Activated T-cell treated with anti-CD3 and anti-CD28 coated beads, Interleukin-2, amount 50 U/mL, for 72 hours (primary cell): ENCODE measurements at regions not wholly inside any gene's neighbourhood (a gene's known extent, or its start where the extent isn't known, plus 50 kb on each side); places are given as distances from the start of the nearest gene placed in this dataset.
"Not testable (repeated sequence)": the region's sequence is repeated elsewhere in the genome, so short reads cannot be mapped to it uniquely, and the experiment has no call there.

ENCODE experiments used
- ATAC-seq, 2 donors: fragments of 150-1000 bp; cut with Tn5 transposase; replicated peaks in 1 of 2; 2 replicates each; pipeline ENCODE4 v1.10.0; 2021; ENCODE audit warnings: moderate library complexity in 2 of 2, mild to moderate bottlenecking in 1 of 2
- DNase-seq, 2 donors: peaks; one replicate each; pipeline ENCODE4 v3.0.0; 2021 to 2022; ENCODE audit warnings: mixed read lengths in 1 of 2
- H3K27ac Mint-ChIP-seq: one replicate; pipeline ENCODE4 v1.8.0; 2022; ENCODE audit warnings: mild to moderate bottlenecking, moderate library complexity, mixed read lengths
- H3K27me3 Mint-ChIP-seq: one replicate; pipeline ENCODE4 v1.8.0; 2022; ENCODE audit warnings: low read depth, mixed read lengths
- H3K36me3 Mint-ChIP-seq, 2 donors: one replicate each; pipeline ENCODE4 v1.8.0; 2022; ENCODE audit warnings: mixed read lengths in 2 of 2, mild to moderate bottlenecking in 1 of 2; ENCODE audit not compliant: insufficient read depth in 2 of 2
- H3K4me1 Mint-ChIP-seq: one replicate; pipeline ENCODE4 v1.8.0; 2022; ENCODE audit warnings: low read depth, mixed read lengths
- H3K4me3 Mint-ChIP-seq, 2 donors: one replicate each; pipeline ENCODE4 v1.8.0; 2022; ENCODE audit warnings: mild to moderate bottlenecking in 2 of 2, mixed read lengths in 2 of 2, moderate library complexity in 2 of 2
- H3K9me3 Mint-ChIP-seq, 2 donors: one replicate each; pipeline ENCODE4 v1.8.0; 2022; ENCODE audit warnings: mixed read lengths in 2 of 2

DNA sequence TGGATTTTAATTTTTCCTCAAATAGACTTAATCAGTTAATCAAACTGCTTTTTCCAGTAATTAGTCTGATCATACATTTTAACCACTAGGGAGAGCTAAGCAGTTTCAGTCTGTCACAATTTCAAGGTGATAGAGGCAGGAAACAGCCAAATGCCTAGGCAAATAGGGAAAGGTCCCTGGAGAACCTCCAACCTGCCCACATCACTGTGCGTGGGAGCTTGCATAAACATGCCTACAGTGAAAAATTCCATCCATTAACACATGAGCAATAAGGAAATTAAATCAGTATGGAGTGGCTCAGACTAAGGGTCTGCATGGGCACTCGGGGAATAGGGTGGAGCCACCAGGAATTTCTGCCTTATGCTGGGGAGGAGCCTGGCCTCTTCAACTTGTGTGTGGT, 74.6 kb downstream of the AASDHPPT start:
- no peak overlapping the region for H3K4me3 Mint-ChIP-seq
- no peaks in the 10 kb centered on the region for H3K9me3 Mint-ChIP-seq
- ATAC-seq (no peak), DNase-seq (no peak)
- no peaks in the 10 kb centered on the region for H3K36me3 Mint-ChIP-seq
- H3K4me1 Mint-ChIP-seq = no peaks in the 10 kb centered on the region
- peaks cover 26% of the 10 kb centered on the region for H3K27me3 Mint-ChIP-seq
- no peak overlapping the region for H3K27ac Mint-ChIP-seq

GRCh38 chr11:106152824-106153223, 75.4 kb downstream of the AASDHPPT start:
- H3K27ac Mint-ChIP-seq = no peak overlapping the region
- DNase-seq (no peak), ATAC-seq (no peak)
- H3K36me3 Mint-ChIP-seq = no peaks in the 10 kb centered on the region
- H3K9me3 Mint-ChIP-seq = no peaks in the 10 kb centered on the region
- H3K27me3 Mint-ChIP-seq = peaks cover 27% of the 10 kb centered on the region
- H3K4me1 Mint-ChIP-seq = no peaks in the 10 kb centered on the region
- no peak overlapping the region for H3K4me3 Mint-ChIP-seq

GRCh38 chr11:106156290-106156937, 79.0 kb downstream of the AASDHPPT start:
- ATAC-seq (peak in 1 of 2 donors; percentile 25), DNase-seq (peak in 1 of 2 donors; percentile 3)
- Mint-ChIP-seq H3K27ac (no peak overlapping the region), H3K36me3 (no peaks in the 10 kb centered on the region), H3K27me3 (peaks cover 20% of the 10 kb centered on the region), H3K9me3 (no peaks in the 10 kb centered on the region), H3K4me3 (no peak overlapping the region), H3K4me1 (no peaks in the 10 kb centered on the region)

GRCh38 chr11:106158406-106158805, 80.9 kb downstream of the AASDHPPT start:
- Mint-ChIP-seq H3K27me3 (peaks cover 13% of the 10 kb centered on the region), H3K4me3 (no peak overlapping the region), H3K27ac (no peak overlapping the region), H3K9me3 (no peaks in the 10 kb centered on the region), H3K4me1 (no peaks in the 10 kb centered on the region), H3K36me3 (no peaks in the 10 kb centered on the region)
- ATAC-seq = no peak
- no peak for DNase-seq

GRCh38 chr11:106159836-106160235, 82.4 kb downstream of the AASDHPPT start:
- Mint-ChIP-seq H3K9me3 (peaks cover 0 to 3% of the 10 kb centered on the region in 2 donors), H3K4me3 (no peak overlapping the region), H3K27ac (no peak overlapping the region), H3K4me1 (no peaks in the 10 kb centered on the region), H3K36me3 (no peaks in the 10 kb centered on the region), H3K27me3 (peaks cover 13% of the 10 kb centered on the region)
- ATAC-seq (no peak), DNase-seq (no peak)

DNA sequence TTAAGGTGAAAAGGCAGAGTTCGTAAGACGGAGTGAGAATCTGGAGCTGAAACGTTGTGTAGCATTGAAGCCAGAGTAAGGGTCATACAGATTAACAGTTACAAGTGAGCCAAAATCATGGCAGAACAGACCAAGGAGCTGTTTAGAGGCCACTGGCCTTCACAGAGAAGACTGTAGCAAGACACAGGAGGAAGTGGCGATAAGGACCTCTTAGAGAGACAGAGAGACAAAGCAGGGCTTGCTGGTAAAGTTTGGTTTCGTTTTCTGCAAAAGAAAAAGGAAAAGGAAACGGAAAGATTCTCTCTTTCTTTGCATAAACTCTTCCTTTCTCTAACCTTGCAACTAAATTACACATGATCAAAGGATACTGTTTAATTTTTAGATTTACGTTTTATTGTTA, 83.0 kb downstream of the AASDHPPT start:
- Mint-ChIP-seq H3K9me3 (peaks cover 0 to 3% of the 10 kb centered on the region in 2 donors), H3K4me1 (no peaks in the 10 kb centered on the region), H3K36me3 (no peaks in the 10 kb centered on the region), H3K4me3 (no peak overlapping the region), H3K27me3 (peaks cover 13% of the 10 kb centered on the region), H3K27ac (no peak overlapping the region)
- DNase-seq = no peak
- no peak for ATAC-seq

DNA sequence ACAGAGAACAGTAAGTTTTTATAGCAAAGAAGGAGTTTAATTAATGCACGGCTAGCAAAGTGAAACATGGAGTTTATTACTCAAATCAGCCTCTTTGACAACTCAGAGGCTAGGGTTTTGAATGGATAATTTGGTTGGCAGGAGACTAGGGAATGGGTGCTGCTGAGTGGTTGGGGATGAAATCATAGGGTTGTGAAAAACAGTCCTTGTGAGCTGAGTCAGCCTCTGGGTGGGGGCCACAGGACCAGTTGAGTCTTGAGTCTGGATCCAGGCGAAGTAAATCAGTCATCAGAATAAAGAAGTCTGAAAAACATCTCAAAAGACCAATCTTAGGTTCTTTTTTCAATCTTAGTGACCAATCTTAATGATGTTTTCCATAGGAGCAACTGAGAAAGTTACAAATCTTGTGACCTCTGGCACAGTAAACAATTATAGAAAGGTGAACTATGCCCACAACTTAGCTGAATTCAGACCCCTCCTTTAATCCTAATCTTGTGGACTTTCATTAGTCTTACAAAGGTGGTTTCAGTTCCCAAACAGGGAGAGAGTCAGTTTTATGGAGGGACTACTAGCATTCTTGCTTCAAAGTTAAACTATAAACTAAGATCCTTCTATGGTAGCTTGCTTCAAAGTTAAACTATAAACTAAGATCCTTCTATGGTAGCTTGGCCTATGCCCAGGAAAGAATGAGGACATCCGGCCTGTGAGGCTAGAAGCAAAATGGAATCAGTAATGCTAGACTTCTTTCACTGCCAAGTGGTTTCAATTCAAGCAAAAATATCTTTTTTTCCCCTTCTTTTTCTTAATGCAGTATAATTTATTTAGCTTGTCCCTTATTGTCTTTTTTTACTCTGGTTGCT, 84.5 kb downstream of the AASDHPPT start:
- Mint-ChIP-seq H3K27ac (no peak overlapping the region), H3K9me3 (peaks cover 3 to 5% of the 10 kb centered on the region in 2 donors), H3K4me1 (no peaks in the 10 kb centered on the region), H3K4me3 (no peak overlapping the region), H3K27me3 (peaks cover 2% of the 10 kb centered on the region), H3K36me3 (peaks cover 2 to 5% of the 10 kb centered on the region in 2 donors)
- ATAC-seq = no peak
- DNase-seq = no peak

DNA sequence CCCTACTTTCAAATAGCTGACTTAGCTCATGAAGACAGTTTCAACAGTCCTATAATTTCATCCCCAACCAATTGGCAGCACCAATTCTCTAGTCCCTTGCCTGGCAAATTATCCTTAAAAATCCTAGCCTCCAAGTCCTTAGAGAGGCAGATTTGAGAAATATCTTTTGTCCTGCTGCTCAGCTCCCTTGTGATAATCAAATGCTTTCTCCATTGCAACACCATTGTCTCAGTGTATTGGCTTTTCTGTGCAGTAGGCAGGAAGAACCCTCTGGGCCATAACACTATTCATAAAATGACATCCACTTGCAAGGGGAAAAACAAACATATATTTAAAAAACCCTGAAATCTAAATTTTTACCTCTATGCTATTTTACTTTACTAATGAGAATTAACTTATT, 89.6 kb downstream of the AASDHPPT start:
- Mint-ChIP-seq H3K27me3 (no peaks in the 10 kb centered on the region), H3K9me3 (peaks cover 6 to 7% of the 10 kb centered on the region in 2 donors), H3K4me1 (no peaks in the 10 kb centered on the region), H3K36me3 (peaks cover 2 to 5% of the 10 kb centered on the region in 2 donors), H3K27ac (no peak overlapping the region), H3K4me3 (no peak overlapping the region)
- no peak for DNase-seq
- no peak for ATAC-seq

GRCh38 chr11:106172386-106172991, 95.0 kb downstream of the AASDHPPT start:
- peaks cover 2 to 3% of the 10 kb centered on the region in 2 donors for H3K9me3 Mint-ChIP-seq
- no peaks in the 10 kb centered on the region for H3K27me3 Mint-ChIP-seq
- no peak for DNase-seq
- ATAC-seq = no peak
- H3K27ac Mint-ChIP-seq = no peak overlapping the region
- H3K4me3 Mint-ChIP-seq = no peak overlapping the region
- no peaks in the 10 kb centered on the region for H3K4me1 Mint-ChIP-seq
- no peaks in the 10 kb centered on the region for H3K36me3 Mint-ChIP-seq

- DNase-seq (no peak), ATAC-seq (no peak)
- Mint-ChIP-seq H3K4me3 (no peak overlapping the region), H3K9me3 (peaks cover 0 to 2% of the 10 kb centered on the region in 2 donors), H3K4me1 (no peaks in the 10 kb centered on the region), H3K27me3 (no peaks in the 10 kb centered on the region), H3K27ac (no peak overlapping the region), H3K36me3 (no peaks in the 10 kb centered on the region)
Measured at GRCh38 chr11:106173291-106173690, 95.8 kb downstream of the AASDHPPT start.

DNA sequence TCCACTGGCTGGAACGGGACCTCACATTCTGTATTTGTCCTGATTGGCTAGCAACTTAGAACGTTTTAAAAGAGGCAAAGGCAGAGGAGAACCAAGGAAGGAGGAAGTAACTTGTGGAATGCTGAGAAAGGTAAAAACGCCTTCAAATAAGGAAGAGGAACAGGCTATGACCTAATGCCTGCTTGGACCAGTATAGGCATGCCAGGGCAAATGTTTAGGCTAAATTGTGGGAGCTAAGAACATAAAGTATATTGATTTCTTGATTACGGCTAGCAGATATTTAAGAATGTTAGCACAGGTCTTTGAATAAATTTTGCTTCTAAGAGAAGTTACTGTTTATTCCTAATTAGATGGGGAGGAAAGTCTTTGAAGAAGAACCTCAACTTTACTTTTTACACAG, 96.5 kb downstream of the AASDHPPT start:
- not testable (repeated sequence) for H3K4me3 Mint-ChIP-seq, ATAC-seq, H3K36me3 Mint-ChIP-seq, DNase-seq, H3K4me1 Mint-ChIP-seq, H3K27ac Mint-ChIP-seq, H3K9me3 Mint-ChIP-seq, H3K27me3 Mint-ChIP-seq

- DNase-seq (no peak), ATAC-seq (no peak)
- Mint-ChIP-seq H3K4me1 (no peaks in the 10 kb centered on the region), H3K9me3 (no peaks in the 10 kb centered on the region), H3K36me3 (no peaks in the 10 kb centered on the region), H3K27ac (no peak overlapping the region), H3K27me3 (no peaks in the 10 kb centered on the region), H3K4me3 (no peak overlapping the region)
Measured at GRCh38 chr11:106176817-106177216, 99.4 kb downstream of the AASDHPPT start.

GRCh38 chr11:106177311-106177710, 99.8 kb downstream of the AASDHPPT start:
- H3K27me3 Mint-ChIP-seq = no peaks in the 10 kb centered on the region
- no peaks in the 10 kb centered on the region for H3K9me3 Mint-ChIP-seq
- H3K27ac Mint-ChIP-seq = no peak overlapping the region
- ATAC-seq (no peak), DNase-seq (no peak)
- no peaks in the 10 kb centered on the region for H3K4me1 Mint-ChIP-seq
- H3K36me3 Mint-ChIP-seq = no peaks in the 10 kb centered on the region
- no peak overlapping the region for H3K4me3 Mint-ChIP-seq
